ENCODE measurements at regions not wholly inside any gene's neighbourhood (a gene's known extent, or its start where the extent isn't known, plus 50 kb on each side); places are given as distances from the start of the nearest gene placed in this dataset.
A peak's percentile ranks its signal among the peaks of the same experiment; 100 is the strongest.

GRCh38 chr15:70313099-70314017 is 215.6 kb upstream of the TLE3 start:
- H3K4me1 ChIP-seq (ENCODE audit: control insufficient read depth, low read length): peaks cover 49% of the 10 kb centered on the region
- H3K27me3 ChIP-seq (ENCODE audit: control insufficient read depth, low read length): no peaks in the 10 kb centered on the region
- H3K4me2 ChIP-seq (ENCODE audit: low read length): no peak overlapping the region
- H3K27ac ChIP-seq (ENCODE audit: low read depth, low read length): no peak overlapping the region
- H3K79me2 ChIP-seq (ENCODE audit: control insufficient read depth, low read length): no peaks in the 10 kb centered on the region
- no peaks in the 10 kb centered on the region for H3K9me3 ChIP-seq (ENCODE audit: control insufficient read depth, insufficient read depth, low read length)
- H3K36me3 ChIP-seq (ENCODE audit: control insufficient read depth, low read length): no peaks in the 10 kb centered on the region
- no peaks in the 10 kb centered on the region for H4K20me1 ChIP-seq (ENCODE audit: control insufficient read depth, insufficient read depth, low read depth, low read length)
- H3K9me2 ChIP-seq (replicated peaks; ENCODE audit: control insufficient read depth, low read length): no peaks in the 10 kb centered on the region
- peaks cover 5% of the 10 kb centered on the region for H3F3A ChIP-seq (ENCODE audit: control insufficient read depth, insufficient read depth)
- no peak overlapping the region for H3K4me3 ChIP-seq (ENCODE audit: low read length)
- TF ChIP-seq CTCF (IDR thresholded peaks at IDR 0.05; ENCODE audit: low read depth, low read length, poor library complexity, severe bottlenecking): no peak
- TF ChIP-seq EZH2phosphoT487 (IDR thresholded peaks at IDR 0.05; ENCODE audit: borderline replicate concordance, low read length): no peak

- Histone ChIP-seq H4K20me1 (ENCODE audit: control insufficient read depth, insufficient read depth, low read depth, low read length) (no peaks in the 10 kb centered on the region), H3K79me2 (ENCODE audit: control insufficient read depth, low read length) (no peaks in the 10 kb centered on the region)
- TF ChIP-seq CTCF (IDR thresholded peaks at IDR 0.05; ENCODE audit: low read depth, low read length, poor library complexity, severe bottlenecking): no peak
- no peak for TF ChIP-seq EZH2phosphoT487 (IDR thresholded peaks at IDR 0.05; ENCODE audit: borderline replicate concordance, low read length)
These were observed 214.1 kb upstream of the TLE3 start for GRCh38 chr15:70311821-70312220.

GRCh38 chr15:70309716-70310115 is 212.0 kb upstream of the TLE3 start:
- Histone ChIP-seq H3F3A (ENCODE audit: control insufficient read depth, insufficient read depth) (no peaks in the 10 kb centered on the region), H3K27me3 (ENCODE audit: control insufficient read depth, low read length) (no peaks in the 10 kb centered on the region), H3K79me2 (ENCODE audit: control insufficient read depth, low read length) (no peaks in the 10 kb centered on the region), H3K4me2 (ENCODE audit: low read length) (no peak overlapping the region), H4K20me1 (ENCODE audit: control insufficient read depth, insufficient read depth, low read depth, low read length) (no peaks in the 10 kb centered on the region), H3K9me2 (replicated peaks; ENCODE audit: control insufficient read depth, low read length) (no peaks in the 10 kb centered on the region), H3K27ac (ENCODE audit: low read depth, low read length) (no peak overlapping the region), H3K4me1 (ENCODE audit: control insufficient read depth, low read length) (peaks cover 43% of the 10 kb centered on the region), H3K36me3 (ENCODE audit: control insufficient read depth, low read length) (no peaks in the 10 kb centered on the region), H3K9me3 (ENCODE audit: control insufficient read depth, insufficient read depth, low read length) (no peaks in the 10 kb centered on the region), H3K4me3 (ENCODE audit: low read length) (no peak overlapping the region)
- no peak for TF ChIP-seq EZH2phosphoT487 (IDR thresholded peaks at IDR 0.05; ENCODE audit: borderline replicate concordance, low read length)
- no peak for TF ChIP-seq CTCF (IDR thresholded peaks at IDR 0.05; ENCODE audit: low read depth, low read length, poor library complexity, severe bottlenecking)

More at GRCh38 chr15:70311821-70312220, 214.1 kb upstream of the TLE3 start:
- no peaks in the 10 kb centered on the region for H3K9me2 ChIP-seq (replicated peaks; ENCODE audit: control insufficient read depth, low read length)
- no peaks in the 10 kb centered on the region for H3K36me3 ChIP-seq (ENCODE audit: control insufficient read depth, low read length)
- no peak overlapping the region for H3K27ac ChIP-seq (ENCODE audit: low read depth, low read length)
- peak overlapping the region; percentile 0; the same call in 1 of the 2 replicates for H3K4me2 ChIP-seq (ENCODE audit: low read length)
- no peak overlapping the region for H3K4me3 ChIP-seq (ENCODE audit: low read length)
- no peaks in the 10 kb centered on the region for H3F3A ChIP-seq (ENCODE audit: control insufficient read depth, insufficient read depth)
- H3K9me3 ChIP-seq (ENCODE audit: control insufficient read depth, insufficient read depth, low read length): no peaks in the 10 kb centered on the region
- H3K4me1 ChIP-seq (ENCODE audit: control insufficient read depth, low read length): peaks cover 51% of the 10 kb centered on the region
- no peaks in the 10 kb centered on the region for H3K27me3 ChIP-seq (ENCODE audit: control insufficient read depth, low read length)
